HepG2 (cell line): ENCODE measurements at regions not wholly inside any gene's neighbourhood (a gene's known extent, or its start where the extent isn't known, plus 50 kb on each side); places are given as distances from the start of the nearest gene placed in this dataset.

ENCODE experiments used
- ATAC-seq: fragments of 200-7000 bp; cut with Tn5 transposase; 3 replicates; pipeline ENCODE4 v1.9.1; 2020; ENCODE audit warnings: mild to moderate bottlenecking, moderate library complexity
- BruUV-seq: library from RNA; stranded (reverse); fragments of 400-500 nt; replicated peaks from 2 replicates; lab custom pipeline; 2021; lab: Mats Ljungman, UMichigan
- CTCF ChIA-PET: fragments of 300-600 bp; formaldehyde crosslinking; extraction: SDS; loops from one replicate; lab custom pipeline; 2021; ENCODE audit warnings: low total read pairs, inconsistent platforms, low intra/inter-chr PET ratio; lab: Yijun Ruan, JAX
- POLR2A ChIA-PET: fragments of 350-600 bp; sonication (Branson Sonifier 250); formaldehyde crosslinking; loops from one replicate; lab custom pipeline; 2020; ENCODE audit warnings: antibody characterized with exemption, inconsistent platforms; lab: Yijun Ruan, JAX
- DNase-seq: peaks from one replicate; pipeline ENCODE4 v3.0.0-alpha.2; 2015; ENCODE audit warnings: low spot score
- FAIRE-seq: peaks from 3 replicates; lab custom pipeline; 2011; peaks lifted over from hg19 to GRCh38; lab: Jason Lieb, UNC
- H2AFZ ChIP-seq: one replicate; pipeline ENCODE4 v1.6.1; 2011; ENCODE audit warnings: low read length, inconsistent platforms
- H3K27ac ChIP-seq: fragments of 300-600 bp; 3 replicates; pipeline ENCODE4 v1.8.0; 2011; ENCODE audit warnings: mixed run types, mild to moderate bottlenecking, mixed read lengths, low read length, inconsistent platforms; ENCODE audit not compliant: insufficient read depth; ENCODE audit errors: extremely low read length
- H3K27me3 ChIP-seq, 2 experiments: fragments of 200-600 bp in 1 of 2; 2 replicates in 1 of 2; 3 replicates in 1 of 2; pipeline versions ENCODE4 v1.6.0 to v1.8.0; 2011; ENCODE audit warnings: low read length in 2 of 2, mild to moderate bottlenecking in 2 of 2, moderate library complexity in 2 of 2, inconsistent platforms in 1 of 2; ENCODE audit not compliant: insufficient read depth in 2 of 2, control insufficient read depth in 1 of 2
- H3K36me3 ChIP-seq, 2 experiments: fragments of 200-600 bp in 1 of 2; replicated peaks in 1 of 2; 2 replicates in 1 of 2; 3 replicates in 1 of 2; pipeline versions ENCODE4 v1.5.1 to v1.8.0; 2011; ENCODE audit warnings: low read length in 2 of 2, inconsistent platforms in 1 of 2; ENCODE audit not compliant: insufficient read depth in 2 of 2, control insufficient read depth in 1 of 2
- H3K4me1 ChIP-seq: 2 replicates; pipeline ENCODE4 v1.5.1; 2012; ENCODE audit warnings: low read length, inconsistent platforms; ENCODE audit not compliant: insufficient read depth
- H3K4me2 ChIP-seq: 2 replicates; pipeline ENCODE4 v1.6.0; 2011; ENCODE audit warnings: low read depth, low read length, inconsistent platforms
- H3K4me3 ChIP-seq, 3 experiments: fragments of 200-600 bp in 1 of 3; sonication (generic), shearing (Covaris generic) in 1 of 3; replicated peaks in 1 of 3; 2 replicates each; pipeline ENCODE4 v1.5.1; 2011 to 2016; ENCODE audit warnings: low read length in 3 of 3, inconsistent platforms in 2 of 3, low read depth in 2 of 3, mild to moderate bottlenecking in 2 of 3, control low read depth in 1 of 3, mixed read lengths in 1 of 3; ENCODE audit not compliant: insufficient read depth in 1 of 3
- H3K79me2 ChIP-seq: one replicate; pipeline ENCODE4 v1.6.1; 2011; ENCODE audit warnings: low read length, inconsistent platforms; ENCODE audit not compliant: insufficient read depth
- H3K9ac ChIP-seq: 2 replicates; pipeline ENCODE4 v1.6.0; 2011; ENCODE audit warnings: mild to moderate bottlenecking, low read depth, low read length, inconsistent platforms; ENCODE audit not compliant: insufficient read depth
- H3K9me3 ChIP-seq: 2 replicates; pipeline ENCODE4 v1.5.1; 2012; ENCODE audit warnings: mild to moderate bottlenecking, low read length
- H4K20me1 ChIP-seq: 2 replicates; pipeline ENCODE4 v1.6.0; 2011; ENCODE audit warnings: inconsistent platforms, mild to moderate bottlenecking, low read length, moderate library complexity; ENCODE audit not compliant: insufficient read depth
- CEBPG ChIP-seq: IDR thresholded peaks from 2 replicates; pipeline ENCODE4 v1.6.1; 2016
- CREB1 ChIP-seq, 2 experiments: fragments of 450-650 bp in 1 of 2; IDR thresholded peaks; 2 replicates each; pipeline ENCODE4 v1.6.1; 2016 to 2017; ENCODE audit warnings: control low read depth in 1 of 2, mild to moderate bottlenecking in 1 of 2, missing compliant biosample characterization in 1 of 2, missing genetic modification characterization in 1 of 2
- KDM5B ChIP-seq: sonication (generic); formaldehyde crosslinking; IDR thresholded peaks from 2 replicates; pipeline ENCODE4 v1.4.0; 2020; ENCODE audit warnings: missing genetic modification reagents, mild to moderate bottlenecking, borderline replicate concordance
- XRCC5 ChIP-seq: fragments of 200-400 bp; formaldehyde crosslinking; optimal IDR thresholded peaks from 2 replicates; pipeline ENCODE3; 2017; ENCODE audit warnings: mild to moderate bottlenecking, low read length
- ZNF543 ChIP-seq: sonication (generic); formaldehyde crosslinking; IDR thresholded peaks from 2 replicates; pipeline ENCODE4 v1.4.0; 2020; ENCODE audit warnings: mild to moderate bottlenecking, missing genetic modification reagents
- WGBS: methylation state at CpG from one replicate; pipeline ENCODE4 v1.1.6; 2017; ENCODE audit warnings: low lambda C conversion rate; 5-methylcytosine and 5-hydroxymethylcytosine counted together
- in situ Hi-C: cut with HindIII; loops from 2 replicates; pipeline ENCODE4 v1.10.0; 2017; ENCODE audit warnings: low pct_unique_long_range_greater_than_20kb; ENCODE audit not compliant: extremely low pct_ligation_motif_present
- intact Hi-C: fragments of 100-400 bp; cut with micrococcal nuclease; formaldehyde crosslinking; loops from one replicate; pipeline ENCODE4 v1.10.0; 2022; ENCODE audit not compliant: unreplicated experiment

- Histone ChIP-seq H3K9ac (no peak overlapping the region), H3K27me3 (no peaks in the 10 kb centered on the region)
- BruUV-seq: no TSS peak
- no peak for FAIRE-seq
- TF ChIP-seq KDM5B (CRISPR knock-in tag) (no peak), CEBPG (CRISPR knock-in tag) (0 out of 2 replicates have a peak, but pooled peaks have one; percentile 9), XRCC5 (no peak)
- TF ChIP-seq, all 625 proteins: peak for 1
- POLR2A ChIA-PET: no interaction called here
- H3K9me3 ChIP-seq: no peaks in the 10 kb centered on the region
- H3K79me2 ChIP-seq: no peaks in the 10 kb centered on the region
- intact Hi-C loops (no loop called here), in situ Hi-C loops (no loop called here)
- DNase-seq (no peak), ATAC-seq (no peak; the same call in 2 of the 3 replicates)
- no peak overlapping the region for H3K27ac ChIP-seq
- H3K4me1 ChIP-seq: no peaks in the 10 kb centered on the region
- no peak overlapping the region for H3K4me2 ChIP-seq
- WGBS: 25% methylated on average over 4 of the region's 4 CpGs
- H4K20me1 ChIP-seq: no peaks in the 10 kb centered on the region
- H2AFZ ChIP-seq: no peak overlapping the region
- H3K4me3 ChIP-seq: no peak overlapping the region
- CTCF ChIA-PET: no interaction called here
- H3K36me3 ChIP-seq: no peaks in the 10 kb centered on the region
Observed at GRCh38 chr11:107221748-107222285, 203.5 kb upstream of the GUCY1A2 start.

- 11% methylated on average over 10 of the region's 10 CpGs for WGBS
- no peak overlapping the region for H2AFZ ChIP-seq
- no peaks in the 10 kb centered on the region; a peak in 1 of 5 replicates for H3K27me3 ChIP-seq
- TF ChIP-seq ZNF543 (CRISPR knock-in tag): no peak
- TF ChIP-seq CREB1 (IDR thresholded peaks at IDR 0.05): peak; percentile 82
- no peak for TF ChIP-seq CREB1 (CRISPR knock-in tag; IDR thresholded peaks at IDR 0.05)
- H3K4me2 ChIP-seq: no peak overlapping the region
- no peaks in the 10 kb centered on the region for H3K36me3 ChIP-seq
- H3K4me3 ChIP-seq: no peak overlapping the region
- H3K4me1 ChIP-seq: no peaks in the 10 kb centered on the region
- CTCF ChIA-PET: no interaction called here
- DNase-seq: no peak
- POLR2A ChIA-PET: no interaction called here
- in situ Hi-C loops (no loop called here), intact Hi-C loops (no loop called here)
- H3K9me3 ChIP-seq: no peaks in the 10 kb centered on the region
- no peaks in the 10 kb centered on the region for H3K79me2 ChIP-seq
- ATAC-seq: no peak
- no peak overlapping the region for H3K27ac ChIP-seq
- H4K20me1 ChIP-seq: no peaks in the 10 kb centered on the region
- no peak overlapping the region for H3K9ac ChIP-seq
- no peak for FAIRE-seq
- BruUV-seq: no TSS peak
Observed at GRCh38 chr11:107218123-107219013, 200.1 kb upstream of the GUCY1A2 start.
